ENCODE measurements at regions not wholly inside any gene's neighbourhood (a gene's known extent, or its start where the extent isn't known, plus 50 kb on each side); places are given as distances from the start of the nearest gene placed in this dataset.

DNA sequence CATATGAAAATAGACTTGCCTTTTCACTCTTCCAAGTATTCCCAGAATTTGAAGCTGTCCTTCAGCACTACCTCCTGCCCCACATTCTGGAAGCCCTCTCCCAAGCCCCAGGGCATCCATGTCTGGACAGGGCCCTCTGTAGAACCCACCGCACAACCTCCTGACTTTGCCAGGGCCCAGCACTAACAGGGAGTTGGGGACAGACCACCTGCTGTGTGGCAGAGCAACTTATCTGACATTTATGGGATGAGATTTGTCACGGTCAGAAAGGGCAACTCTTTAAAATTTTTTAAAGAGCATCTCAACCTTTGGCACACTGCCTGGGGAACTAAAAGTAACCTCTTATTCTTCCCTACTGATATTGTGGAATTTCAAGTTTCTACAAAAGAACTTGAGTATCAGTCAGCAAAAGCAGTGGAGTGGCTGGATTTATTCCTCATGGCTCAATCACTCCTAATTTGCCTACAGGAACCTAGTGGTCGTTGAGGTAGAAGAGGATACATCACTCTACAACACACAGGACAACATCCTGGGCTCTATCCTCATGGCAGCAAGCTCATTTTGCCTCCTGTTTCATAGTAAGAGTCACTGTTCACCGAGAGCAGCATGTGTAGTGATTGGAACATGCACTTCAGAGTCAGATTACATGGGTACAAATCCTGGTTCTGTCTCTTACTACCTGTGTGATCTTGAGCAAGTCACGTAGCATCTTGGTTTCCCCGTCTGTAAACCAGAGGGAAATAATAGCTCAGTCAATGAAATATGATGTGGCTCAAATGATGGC, 285.3 kb downstream of the ENC1 start:
- H3K27me3 ChIP-seq = no peaks in the 10 kb centered on the region
- H2AFZ ChIP-seq (replicated peaks) = no peak overlapping the region
- no peak overlapping the region for H3K4me2 ChIP-seq
- H3F3A ChIP-seq (ENCODE audit: low read depth) = no peaks in the 10 kb centered on the region
- no peak overlapping the region for H3K27ac ChIP-seq
- TF ChIP-seq EZH2 (IDR thresholded peaks at IDR 0.05) (no peak), EZH2phosphoT487 (IDR thresholded peaks at IDR 0.05) (no peak)
- TF ChIP-seq, protein P1, sequence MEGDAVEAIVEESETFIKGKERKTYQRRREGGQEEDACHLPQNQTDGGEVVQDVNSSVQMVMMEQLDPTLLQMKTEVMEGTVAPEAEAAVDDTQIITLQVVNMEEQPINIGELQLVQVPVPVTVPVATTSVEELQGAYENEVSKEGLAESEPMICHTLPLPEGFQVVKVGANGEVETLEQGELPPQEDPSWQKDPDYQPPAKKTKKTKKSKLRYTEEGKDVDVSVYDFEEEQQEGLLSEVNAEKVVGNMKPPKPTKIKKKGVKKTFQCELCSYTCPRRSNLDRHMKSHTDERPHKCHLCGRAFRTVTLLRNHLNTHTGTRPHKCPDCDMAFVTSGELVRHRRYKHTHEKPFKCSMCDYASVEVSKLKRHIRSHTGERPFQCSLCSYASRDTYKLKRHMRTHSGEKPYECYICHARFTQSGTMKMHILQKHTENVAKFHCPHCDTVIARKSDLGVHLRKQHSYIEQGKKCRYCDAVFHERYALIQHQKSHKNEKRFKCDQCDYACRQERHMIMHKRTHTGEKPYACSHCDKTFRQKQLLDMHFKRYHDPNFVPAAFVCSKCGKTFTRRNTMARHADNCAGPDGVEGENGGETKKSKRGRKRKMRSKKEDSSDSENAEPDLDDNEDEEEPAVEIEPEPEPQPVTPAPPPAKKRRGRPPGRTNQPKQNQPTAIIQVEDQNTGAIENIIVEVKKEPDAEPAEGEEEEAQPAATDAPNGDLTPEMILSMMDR (IDR thresholded peaks at IDR 0.05) = no peak
- no peaks in the 10 kb centered on the region for H3K4me1 ChIP-seq
- Mint-ChIP-seq H3K27ac (no peak overlapping the region), H3K4me3 (no peak overlapping the region), H3K9me3 (peaks cover 20% of the 10 kb centered on the region), H3K36me3 (no peaks in the 10 kb centered on the region), H3K27me3 (ENCODE audit: insufficient read depth, low read depth) (peaks cover 7% of the 10 kb centered on the region), H3K4me1 (peaks cover 36% of the 10 kb centered on the region)
- H3K36me3 ChIP-seq = no peaks in the 10 kb centered on the region
- no peak overlapping the region for H3K4me3 ChIP-seq
- no peaks in the 10 kb centered on the region for H4K20me1 ChIP-seq (ENCODE audit: low read depth)
- H3K9ac ChIP-seq = no peak overlapping the region
- no peak for DNase-seq (ENCODE audit: low spot score)
- H3K79me2 ChIP-seq (ENCODE audit: low read depth) = no peaks in the 10 kb centered on the region
- H3K9me3 ChIP-seq (ENCODE audit: low read depth) = no peaks in the 10 kb centered on the region

DNA sequence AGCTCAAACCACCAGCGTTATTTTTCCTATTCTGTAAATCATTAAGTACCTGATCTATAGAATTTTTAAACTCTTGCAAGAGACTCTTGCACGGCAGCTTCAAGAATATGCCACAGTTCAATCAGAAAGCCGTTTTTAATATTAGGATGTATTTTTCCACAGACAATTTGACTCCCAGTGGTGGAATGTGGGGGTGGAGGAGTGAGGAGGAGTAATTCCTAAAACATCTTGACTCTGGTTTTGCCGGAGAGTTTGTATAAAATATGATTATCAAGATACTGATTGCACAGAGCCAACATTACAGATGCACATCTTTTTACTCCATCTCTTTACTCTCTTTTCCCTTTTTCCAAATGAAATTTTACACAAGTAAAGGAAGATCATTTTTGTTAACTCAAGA, 288.3 kb downstream of the ENC1 start:
- TF ChIP-seq EZH2 (IDR thresholded peaks at IDR 0.05) (no peak), EZH2phosphoT487 (IDR thresholded peaks at IDR 0.05) (no peak)
- TF ChIP-seq, protein P1 (IDR thresholded peaks at IDR 0.05) = no peak
- Histone ChIP-seq H3K9me3 (ENCODE audit: low read depth) (no peaks in the 10 kb centered on the region), H3K79me2 (ENCODE audit: low read depth) (no peaks in the 10 kb centered on the region), H3K36me3 (no peaks in the 10 kb centered on the region), H3K27me3 (no peaks in the 10 kb centered on the region), H3K4me2 (no peak overlapping the region), H3K4me3 (no peak overlapping the region), H3K4me1 (no peaks in the 10 kb centered on the region), H3K9ac (no peak overlapping the region), H3K27ac (no peak overlapping the region), H3F3A (ENCODE audit: low read depth) (no peaks in the 10 kb centered on the region), H2AFZ (replicated peaks) (no peak overlapping the region), H4K20me1 (ENCODE audit: low read depth) (no peaks in the 10 kb centered on the region)
- Mint-ChIP-seq H3K9me3 (peaks cover 33% of the 10 kb centered on the region), H3K4me3 (no peak overlapping the region), H3K36me3 (no peaks in the 10 kb centered on the region), H3K4me1 (peaks cover 25% of the 10 kb centered on the region), H3K27ac (no peak overlapping the region), H3K27me3 (ENCODE audit: insufficient read depth, low read depth) (peaks cover 4% of the 10 kb centered on the region)
- DNase-seq (ENCODE audit: low spot score) = no peak

DNA sequence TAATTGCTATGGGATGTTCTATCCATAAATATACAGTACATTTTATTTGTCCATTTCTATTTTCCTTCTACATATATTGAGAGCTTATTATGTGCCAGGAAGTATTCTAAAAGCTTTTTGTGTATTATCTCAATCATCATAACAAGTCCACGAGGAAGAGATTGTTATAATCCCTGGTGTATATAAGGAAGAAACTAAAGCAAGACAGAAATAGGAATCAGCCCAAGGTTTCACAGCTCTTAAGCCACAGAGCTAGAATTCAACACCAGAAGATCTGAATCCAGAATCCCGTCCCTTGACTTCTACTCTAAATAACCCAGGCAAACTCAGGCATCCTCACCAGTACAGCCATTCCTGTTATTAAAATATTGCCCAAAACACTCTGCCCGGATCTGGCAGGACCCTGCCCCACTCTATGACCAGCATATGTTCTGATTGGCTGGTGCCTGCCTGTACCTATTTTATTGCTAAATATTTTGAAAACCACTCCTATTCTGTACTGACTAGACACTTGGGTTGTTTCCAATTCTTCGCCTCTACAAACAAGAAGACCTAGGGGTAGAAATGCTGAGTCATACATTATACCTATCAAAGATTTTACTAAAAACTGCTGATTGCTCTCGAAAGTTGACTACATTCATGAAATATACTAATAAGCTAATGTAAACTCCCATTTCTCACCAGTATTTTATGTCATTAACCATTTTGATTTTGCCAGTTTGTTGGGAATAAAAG, 297.4 kb downstream of the ENC1 start:
- no peak overlapping the region for H3K27ac Mint-ChIP-seq

DNA sequence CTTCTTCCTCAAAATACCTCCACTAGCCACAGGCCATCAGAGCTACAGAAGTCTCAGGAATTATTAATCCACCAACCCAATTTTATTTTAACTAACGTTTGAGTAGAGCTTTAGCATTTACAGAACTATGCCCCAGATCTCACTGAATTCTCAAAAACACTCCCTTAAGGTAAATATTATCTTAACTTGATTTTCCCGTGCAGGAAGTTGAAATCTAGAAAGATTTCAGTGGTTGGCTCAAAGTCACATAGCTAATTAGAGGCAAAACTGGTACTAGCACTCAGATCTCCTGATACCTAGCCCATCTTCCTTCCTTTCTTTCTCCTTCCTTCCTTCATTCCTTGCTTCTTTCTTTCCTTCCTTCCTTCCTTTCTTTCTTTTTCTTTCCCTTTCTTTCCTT, 298.3 kb downstream of the ENC1 start:
- Histone ChIP-seq H3K36me3 (no peaks in the 10 kb centered on the region), H4K20me1 (ENCODE audit: low read depth) (no peaks in the 10 kb centered on the region), H3F3A (ENCODE audit: low read depth) (no peaks in the 10 kb centered on the region), H2AFZ (replicated peaks) (no peak overlapping the region), H3K27me3 (no peaks in the 10 kb centered on the region), H3K4me3 (no peak overlapping the region), H3K4me1 (peaks cover 9% of the 10 kb centered on the region), H3K79me2 (ENCODE audit: low read depth) (no peaks in the 10 kb centered on the region), H3K9me3 (ENCODE audit: low read depth) (no peaks in the 10 kb centered on the region), H3K27ac (no peak overlapping the region), H3K9ac (no peak overlapping the region), H3K4me2 (no peak overlapping the region)
- no peak overlapping the region for H3K4me3 Mint-ChIP-seq
- no peak overlapping the region for H3K27ac Mint-ChIP-seq
- H3K27me3 Mint-ChIP-seq (ENCODE audit: insufficient read depth, low read depth) = peaks cover 2% of the 10 kb centered on the region
- no peak for TF ChIP-seq EZH2phosphoT487 (IDR thresholded peaks at IDR 0.05)
- H3K36me3 Mint-ChIP-seq = no peaks in the 10 kb centered on the region
- DNase-seq (ENCODE audit: low spot score) = no peak
- H3K4me1 Mint-ChIP-seq = peaks cover 9% of the 10 kb centered on the region
- H3K9me3 Mint-ChIP-seq = peaks cover 6% of the 10 kb centered on the region

More for the DNA sequence above, 297.4 kb downstream of the ENC1 start:
- H3F3A ChIP-seq (ENCODE audit: low read depth) = no peaks in the 10 kb centered on the region
- no peak overlapping the region for H2AFZ ChIP-seq (replicated peaks)
- no peaks in the 10 kb centered on the region for H3K36me3 ChIP-seq
- no peaks in the 10 kb centered on the region for H3K27me3 ChIP-seq
- no peak for TF ChIP-seq EZH2phosphoT487 (IDR thresholded peaks at IDR 0.05)
- no peaks in the 10 kb centered on the region for H3K9me3 ChIP-seq (ENCODE audit: low read depth)
- no peaks in the 10 kb centered on the region for H4K20me1 ChIP-seq (ENCODE audit: low read depth)
- H3K9ac ChIP-seq = no peak overlapping the region
- H3K4me3 ChIP-seq = no peak overlapping the region
- H3K4me1 ChIP-seq = peaks cover 3% of the 10 kb centered on the region
- H3K4me1 Mint-ChIP-seq = no peaks in the 10 kb centered on the region
- H3K4me2 ChIP-seq = no peak overlapping the region
- no peak overlapping the region for H3K27ac ChIP-seq
- H3K4me3 Mint-ChIP-seq = no peak overlapping the region
- H3K36me3 Mint-ChIP-seq = no peaks in the 10 kb centered on the region
- H3K9me3 Mint-ChIP-seq = peaks cover 8% of the 10 kb centered on the region
- DNase-seq (ENCODE audit: low spot score) = no peak
- H3K27me3 Mint-ChIP-seq (ENCODE audit: insufficient read depth, low read depth) = peaks cover 2% of the 10 kb centered on the region
- H3K79me2 ChIP-seq (ENCODE audit: low read depth) = no peaks in the 10 kb centered on the region
